ENCODE measurements at regions not wholly inside any gene's neighbourhood (a gene's known extent, or its start where the extent isn't known, plus 50 kb on each side); places are given as distances from the start of the nearest gene placed in this dataset.

DNA sequence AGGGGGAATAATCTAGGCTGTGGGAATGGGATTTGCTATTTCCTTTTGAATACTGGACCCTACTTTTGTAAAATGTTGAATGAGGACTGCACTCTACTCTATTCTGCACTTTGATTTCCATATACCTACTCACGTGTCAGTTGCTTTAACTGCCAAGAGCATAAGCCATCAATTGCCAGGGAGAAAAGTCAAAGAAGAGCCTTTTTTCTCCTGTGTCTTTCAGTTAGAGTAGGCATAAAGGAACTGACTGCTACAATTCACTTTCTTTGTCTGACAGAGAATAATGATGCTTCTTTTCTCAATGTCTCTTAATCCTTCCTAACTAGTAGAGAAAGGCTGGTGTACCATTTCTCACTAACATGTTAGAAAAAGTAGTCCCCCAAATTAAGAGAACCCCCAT is 231.6 kb downstream of the ELAVL2 start:
- DNase-seq (ENCODE audit: low read depth): no peak
- H3K4me3 ChIP-seq (ENCODE audit: low read depth, low read length): no peak overlapping the region
- TF ChIP-seq CTCF (IDR thresholded peaks at IDR 0.05; ENCODE audit: low read depth, low read length): no peak
- no peak for TF ChIP-seq POLR2A (IDR thresholded peaks at IDR 0.05; ENCODE audit: extremely low read depth, insufficient read length)
- no peak for TF ChIP-seq MYC (IDR thresholded peaks at IDR 0.05; ENCODE audit: low read depth, low read length)
- TF ChIP-seq MAX (IDR thresholded peaks at IDR 0.05; ENCODE audit: low read depth, low read length): no peak

GRCh38 chr9:23596913-23597634 is 229.0 kb downstream of the ELAVL2 start:
- DNase-seq (ENCODE audit: low read depth): no peak
- no peak for TF ChIP-seq MAX (IDR thresholded peaks at IDR 0.05; ENCODE audit: low read depth, low read length)
- no peak for TF ChIP-seq POLR2A (IDR thresholded peaks at IDR 0.05; ENCODE audit: extremely low read depth, insufficient read length)
- no peak for TF ChIP-seq CTCF (IDR thresholded peaks at IDR 0.05; ENCODE audit: low read depth, low read length)
- TF ChIP-seq MYC (IDR thresholded peaks at IDR 0.05; ENCODE audit: low read depth, low read length): no peak

DNA sequence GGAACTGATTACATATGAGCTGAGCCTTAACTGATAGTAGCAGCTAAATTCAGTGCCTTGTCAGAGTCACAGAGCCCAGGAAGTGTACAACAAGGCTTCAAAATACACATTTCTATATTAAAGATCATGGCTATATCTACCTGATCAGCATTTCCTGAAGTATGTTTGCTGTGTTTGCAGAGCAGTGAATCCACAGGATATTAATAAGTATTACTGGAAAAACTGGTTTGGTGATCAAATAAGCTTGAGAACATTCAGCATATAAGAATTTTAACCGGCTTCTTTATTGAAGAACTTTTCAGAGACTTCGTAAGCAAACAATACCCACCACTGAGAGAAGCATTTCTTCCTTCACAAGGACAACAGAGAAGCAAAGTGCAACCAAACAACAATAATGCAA is 227.0 kb downstream of the ELAVL2 start:
- DNase-seq (ENCODE audit: low read depth): no peak
- TF ChIP-seq CTCF (IDR thresholded peaks at IDR 0.05; ENCODE audit: low read depth, low read length): no peak
- no peak overlapping the region for H3K4me3 ChIP-seq (ENCODE audit: low read depth, low read length)

More at GRCh38 chr9:23596913-23597634, 229.0 kb downstream of the ELAVL2 start:
- H3K4me3 ChIP-seq (ENCODE audit: low read depth, low read length): no peak overlapping the region

DNA sequence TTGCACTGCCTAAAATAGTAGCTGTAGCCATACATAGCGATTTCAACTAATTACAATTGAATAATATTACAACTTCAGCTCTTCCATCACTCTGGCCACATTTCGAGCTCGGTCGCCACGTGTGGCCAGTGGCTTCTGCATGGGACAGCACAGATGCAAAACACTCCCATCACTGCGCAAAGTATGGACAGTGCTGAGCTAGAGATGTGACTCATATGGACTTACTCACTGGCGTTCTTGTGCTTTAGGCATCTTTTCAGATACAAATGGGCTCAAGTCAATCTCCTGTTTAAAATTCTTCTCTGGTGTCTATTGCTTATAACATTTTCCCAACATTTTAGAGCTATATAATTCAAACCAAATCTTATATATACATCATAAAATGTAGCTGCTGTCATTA is 222.7 kb downstream of the ELAVL2 start:
- DNase-seq (ENCODE audit: low read depth): no peak
- H3K4me3 ChIP-seq (ENCODE audit: low read depth, low read length): no peak overlapping the region
- no peak for TF ChIP-seq POLR2A (IDR thresholded peaks at IDR 0.05; ENCODE audit: extremely low read depth, insufficient read length)

GRCh38 chr9:23606107-23606506 is 219.9 kb downstream of the ELAVL2 start:
- H3K4me3 ChIP-seq (ENCODE audit: low read depth, low read length): no peak overlapping the region
- DNase-seq (ENCODE audit: low read depth): no peak
- TF ChIP-seq MYC (IDR thresholded peaks at IDR 0.05; ENCODE audit: low read depth, low read length) (no peak), CTCF (IDR thresholded peaks at IDR 0.05; ENCODE audit: low read depth, low read length) (no peak), MAX (IDR thresholded peaks at IDR 0.05; ENCODE audit: low read depth, low read length) (no peak), POLR2A (IDR thresholded peaks at IDR 0.05; ENCODE audit: extremely low read depth, insufficient read length) (no peak)

DNA sequence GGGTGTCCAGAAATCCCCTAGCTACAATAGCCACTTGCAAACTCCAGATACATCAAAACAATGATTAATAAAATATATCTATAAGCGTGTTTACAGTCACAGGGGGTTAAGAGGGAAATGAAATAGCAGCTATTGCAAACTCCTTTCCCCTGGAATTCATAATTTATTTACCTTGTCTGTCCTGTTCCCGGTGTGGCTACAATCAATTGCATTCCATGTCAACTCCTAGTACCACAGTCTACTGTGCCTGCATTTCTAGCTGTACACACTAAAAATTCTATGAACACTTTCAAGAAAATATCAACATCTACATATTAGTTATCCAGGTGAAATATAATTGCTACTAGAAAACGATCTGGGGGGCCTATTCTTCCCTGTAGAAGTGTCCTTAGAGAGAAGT is 217.6 kb downstream of the ELAVL2 start:
- no peak for TF ChIP-seq POLR2A (IDR thresholded peaks at IDR 0.05; ENCODE audit: extremely low read depth, insufficient read length)
- no peak for TF ChIP-seq MYC (IDR thresholded peaks at IDR 0.05; ENCODE audit: low read depth, low read length)
- no peak for TF ChIP-seq CTCF (IDR thresholded peaks at IDR 0.05; ENCODE audit: low read depth, low read length)
- no peak for TF ChIP-seq MAX (IDR thresholded peaks at IDR 0.05; ENCODE audit: low read depth, low read length)
- no peak for DNase-seq (ENCODE audit: low read depth)
- H3K4me3 ChIP-seq (ENCODE audit: low read depth, low read length): no peak overlapping the region
